Astrocyte (in vitro differentiated cells and primary cell): ENCODE measurements at regions not wholly inside any gene's neighbourhood (a gene's known extent, or its start where the extent isn't known, plus 50 kb on each side); places are given as distances from the start of the nearest gene placed in this dataset.

Experiments used
- DNase-seq: peaks from one replicate; pipeline ENCODE4 v3.0.0-alpha.2; 2010; ENCODE audit warnings: low read depth
- FAIRE-seq: peaks from 2 replicates; lab custom pipeline; 2011; peaks lifted over from hg19 to GRCh38; lab: Jason Lieb, UNC
- H2AFZ ChIP-seq: 2 replicates; pipeline ENCODE4 v1.6.0; 2012; ENCODE audit warnings: low read depth, low read length, inconsistent platforms
- H3K27ac ChIP-seq: 2 replicates; pipeline ENCODE4 v1.5.1; 2011; ENCODE audit warnings: low read depth, low read length, inconsistent platforms
- H3K27me3 ChIP-seq: 2 replicates; pipeline ENCODE4 v1.6.0; 2011; ENCODE audit warnings: low read length, inconsistent platforms; ENCODE audit not compliant: insufficient read depth
- H3K36me3 ChIP-seq: 2 replicates; pipeline ENCODE4 v1.5.1; 2011; ENCODE audit warnings: low read length, inconsistent platforms; ENCODE audit not compliant: insufficient read depth
- H3K4me1 ChIP-seq: 2 replicates; pipeline ENCODE4 v1.5.1; 2011; ENCODE audit warnings: low read length, inconsistent platforms; ENCODE audit not compliant: insufficient read depth
- H3K4me2 ChIP-seq: 2 replicates; pipeline ENCODE4 v1.6.0; 2012; ENCODE audit warnings: low read length, inconsistent platforms
- H3K4me3 ChIP-seq: 2 replicates; pipeline ENCODE4 v1.5.1; 2011; ENCODE audit warnings: low read depth, mild to moderate bottlenecking, low read length, inconsistent platforms; ENCODE audit not compliant: insufficient read depth
- H3K79me2 ChIP-seq: 2 replicates; pipeline ENCODE4 v1.6.0; 2012; ENCODE audit warnings: mild to moderate bottlenecking, low read length, inconsistent platforms; ENCODE audit not compliant: insufficient read depth
- H3K9ac ChIP-seq: 2 replicates; pipeline ENCODE4 v1.6.0; 2012; ENCODE audit warnings: mild to moderate bottlenecking, low read length, inconsistent platforms
- H3K9me3 ChIP-seq: 2 replicates; pipeline ENCODE4 v1.5.1; 2012; ENCODE audit warnings: low read depth, mild to moderate bottlenecking, low read length, inconsistent platforms; ENCODE audit not compliant: insufficient read depth
- H4K20me1 ChIP-seq: 2 replicates; pipeline ENCODE4 v1.6.0; 2012; ENCODE audit warnings: low read length, inconsistent platforms; ENCODE audit not compliant: insufficient read depth
- H3K27ac Mint-ChIP-seq: one replicate; pipeline ENCODE4 v1.8.0; 2021; ENCODE audit warnings: mild to moderate bottlenecking, mixed read lengths; ENCODE audit not compliant: unreplicated experiment
- H3K27me3 Mint-ChIP-seq: one replicate; pipeline ENCODE4 v1.8.0; 2021; ENCODE audit warnings: low read depth, mixed read lengths; ENCODE audit not compliant: unreplicated experiment
- H3K36me3 Mint-ChIP-seq: one replicate; pipeline ENCODE4 v1.8.0; 2021; ENCODE audit warnings: low read depth, mixed read lengths; ENCODE audit not compliant: unreplicated experiment
- H3K4me1 Mint-ChIP-seq: one replicate; pipeline ENCODE4 v1.8.0; 2021; ENCODE audit warnings: low read depth, mixed read lengths; ENCODE audit not compliant: unreplicated experiment
- H3K4me3 Mint-ChIP-seq: one replicate; pipeline ENCODE4 v1.8.0; 2021; ENCODE audit warnings: mild to moderate bottlenecking, moderate library complexity, mixed read lengths; ENCODE audit not compliant: unreplicated experiment
- H3K9me3 Mint-ChIP-seq: one replicate; pipeline ENCODE4 v1.8.0; 2021; ENCODE audit warnings: mild to moderate bottlenecking, mixed read lengths; ENCODE audit not compliant: unreplicated experiment
- EZH2 ChIP-seq: IDR thresholded peaks from 2 replicates; pipeline ENCODE4 v1.6.1; 2012; ENCODE audit warnings: mild to moderate bottlenecking, low read length, inconsistent platforms; ENCODE audit not compliant: insufficient read depth
- TF ChIP-seq, protein P1 (sequence below): IDR thresholded peaks from 2 replicates; pipeline ENCODE4 v1.5.1; 2011; ENCODE audit warnings: low read depth, mild to moderate bottlenecking, inconsistent platforms, low read length, moderate library complexity; ENCODE audit not compliant: insufficient read depth

DNA sequence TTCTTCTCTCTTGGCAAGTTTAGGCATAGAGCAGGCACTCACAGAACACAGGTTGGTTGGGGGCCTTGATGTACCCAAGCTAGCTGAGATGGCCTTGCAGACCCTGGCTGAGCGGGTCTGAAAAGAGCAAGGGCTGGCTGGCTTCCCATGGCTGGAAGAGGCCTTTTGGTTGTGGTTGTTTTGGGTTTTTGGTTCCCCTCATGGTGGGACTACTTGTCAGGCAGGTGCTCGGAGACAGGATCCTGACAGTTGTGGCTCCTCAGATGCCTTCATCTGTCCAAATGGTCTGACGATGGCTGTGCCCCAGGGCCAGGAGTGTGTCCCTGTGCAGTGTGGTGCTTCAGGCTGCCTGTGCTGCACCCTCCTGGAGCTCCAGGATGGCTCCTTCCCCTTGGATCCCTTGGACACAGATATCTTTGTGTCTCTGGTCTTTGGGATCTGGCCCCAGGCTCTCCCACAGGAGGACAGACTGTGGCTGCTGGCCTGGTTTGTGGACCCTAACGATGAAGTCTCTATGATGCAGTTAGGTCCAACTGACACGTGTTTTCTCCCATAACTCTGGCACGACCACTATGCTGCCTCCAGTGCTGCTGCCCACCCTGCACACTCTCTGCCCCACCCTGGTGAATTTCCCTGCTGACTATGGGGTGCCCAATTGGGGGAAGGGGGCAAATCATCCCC, 321.5 kb upstream of the ZNF32 start:
- Histone ChIP-seq H3K9me3 (no peaks in the 10 kb centered on the region), H4K20me1 (no peaks in the 10 kb centered on the region), H3K9ac (no peak overlapping the region), H2AFZ (no peak overlapping the region), H3K4me1 (no peaks in the 10 kb centered on the region), H3K4me3 (no peak overlapping the region), H3K4me2 (no peak overlapping the region), H3K27me3 (no peaks in the 10 kb centered on the region), H3K79me2 (no peaks in the 10 kb centered on the region), H3K27ac (no peak overlapping the region), H3K36me3 (no peaks in the 10 kb centered on the region)
- Mint-ChIP-seq H3K4me1 (peaks cover 2% of the 10 kb centered on the region), H3K36me3 (no peaks in the 10 kb centered on the region), H3K27me3 (peaks cover 25% of the 10 kb centered on the region), H3K27ac (no peak overlapping the region), H3K4me3 (no peak overlapping the region), H3K9me3 (peaks cover 2% of the 10 kb centered on the region)
- no peak for DNase-seq
- no peak for FAIRE-seq
- TF ChIP-seq, protein P1, sequence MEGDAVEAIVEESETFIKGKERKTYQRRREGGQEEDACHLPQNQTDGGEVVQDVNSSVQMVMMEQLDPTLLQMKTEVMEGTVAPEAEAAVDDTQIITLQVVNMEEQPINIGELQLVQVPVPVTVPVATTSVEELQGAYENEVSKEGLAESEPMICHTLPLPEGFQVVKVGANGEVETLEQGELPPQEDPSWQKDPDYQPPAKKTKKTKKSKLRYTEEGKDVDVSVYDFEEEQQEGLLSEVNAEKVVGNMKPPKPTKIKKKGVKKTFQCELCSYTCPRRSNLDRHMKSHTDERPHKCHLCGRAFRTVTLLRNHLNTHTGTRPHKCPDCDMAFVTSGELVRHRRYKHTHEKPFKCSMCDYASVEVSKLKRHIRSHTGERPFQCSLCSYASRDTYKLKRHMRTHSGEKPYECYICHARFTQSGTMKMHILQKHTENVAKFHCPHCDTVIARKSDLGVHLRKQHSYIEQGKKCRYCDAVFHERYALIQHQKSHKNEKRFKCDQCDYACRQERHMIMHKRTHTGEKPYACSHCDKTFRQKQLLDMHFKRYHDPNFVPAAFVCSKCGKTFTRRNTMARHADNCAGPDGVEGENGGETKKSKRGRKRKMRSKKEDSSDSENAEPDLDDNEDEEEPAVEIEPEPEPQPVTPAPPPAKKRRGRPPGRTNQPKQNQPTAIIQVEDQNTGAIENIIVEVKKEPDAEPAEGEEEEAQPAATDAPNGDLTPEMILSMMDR: no peak
- TF ChIP-seq EZH2: no peak

DNA sequence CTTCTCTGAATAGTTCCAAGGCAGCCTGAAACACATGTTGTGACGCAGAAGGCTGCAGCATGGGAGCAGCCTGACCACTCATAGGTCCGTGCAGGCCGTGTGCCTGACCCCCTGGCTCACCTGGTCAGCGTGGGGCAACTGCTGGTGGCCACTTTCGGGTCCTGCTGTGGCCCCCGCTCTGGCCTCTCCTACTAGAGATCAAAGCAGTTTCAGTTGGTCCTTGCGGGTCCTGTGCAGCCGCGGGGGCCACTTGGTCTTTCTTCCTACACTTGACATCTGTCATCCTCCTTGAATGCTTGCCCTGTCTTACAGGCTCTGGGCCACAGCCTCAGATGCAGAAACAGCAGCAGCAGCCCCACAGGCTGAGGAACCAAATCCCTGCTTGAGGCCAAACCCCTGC, 320.8 kb upstream of the ZNF32 start:
- DNase-seq (no peak), FAIRE-seq (no peak)
- H3K4me1 Mint-ChIP-seq: peaks cover 2% of the 10 kb centered on the region
- no peaks in the 10 kb centered on the region for H3K36me3 Mint-ChIP-seq
- Histone ChIP-seq H2AFZ (no peak overlapping the region), H3K4me1 (no peaks in the 10 kb centered on the region), H3K9ac (no peak overlapping the region), H3K9me3 (no peaks in the 10 kb centered on the region), H3K79me2 (no peaks in the 10 kb centered on the region), H3K27ac (no peak overlapping the region), H3K36me3 (no peaks in the 10 kb centered on the region), H4K20me1 (no peaks in the 10 kb centered on the region), H3K4me3 (no peak overlapping the region), H3K27me3 (no peaks in the 10 kb centered on the region), H3K4me2 (no peak overlapping the region)
- TF ChIP-seq, protein P1: no peak
- no peak for TF ChIP-seq EZH2
- peaks cover 28% of the 10 kb centered on the region for H3K27me3 Mint-ChIP-seq
- no peak overlapping the region for H3K27ac Mint-ChIP-seq
- no peak overlapping the region for H3K4me3 Mint-ChIP-seq
- H3K9me3 Mint-ChIP-seq: peaks cover 2% of the 10 kb centered on the region

DNA sequence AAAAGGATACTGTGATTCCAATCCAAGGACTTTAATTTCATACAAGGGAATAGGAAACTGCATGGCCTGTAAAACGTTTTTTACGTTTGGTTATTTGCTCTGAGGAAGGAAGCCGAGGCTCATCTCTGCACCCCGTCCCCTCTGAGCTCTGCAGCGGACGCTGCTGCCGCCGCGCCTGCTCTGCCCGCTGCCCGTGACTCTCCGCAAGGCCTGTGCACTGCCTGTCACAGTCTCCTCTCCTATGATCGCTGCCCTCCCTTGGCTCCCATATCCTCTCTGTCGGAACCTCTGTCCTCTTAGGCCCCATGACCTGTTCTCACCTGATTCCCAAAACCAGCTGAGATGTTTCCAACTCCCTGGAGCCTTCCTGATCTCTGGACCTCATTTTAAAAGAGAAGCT, 320.3 kb upstream of the ZNF32 start:
- H3K4me2 ChIP-seq: no peak overlapping the region
- no peaks in the 10 kb centered on the region for H3K36me3 ChIP-seq
- no peak for DNase-seq
- Mint-ChIP-seq H3K27me3 (peaks cover 33% of the 10 kb centered on the region), H3K27ac (no peak overlapping the region), H3K4me1 (peaks cover 2% of the 10 kb centered on the region), H3K9me3 (peaks cover 2% of the 10 kb centered on the region), H3K4me3 (no peak overlapping the region), H3K36me3 (no peaks in the 10 kb centered on the region)
- H3K9me3 ChIP-seq: no peaks in the 10 kb centered on the region
- no peak overlapping the region for H3K4me3 ChIP-seq
- no peaks in the 10 kb centered on the region for H4K20me1 ChIP-seq
- no peak for TF ChIP-seq EZH2
- TF ChIP-seq, protein P1: no peak
- H3K27me3 ChIP-seq: no peaks in the 10 kb centered on the region
- no peak overlapping the region for H2AFZ ChIP-seq
- no peak overlapping the region for H3K9ac ChIP-seq
- no peak for FAIRE-seq
- H3K4me1 ChIP-seq: no peaks in the 10 kb centered on the region
- H3K79me2 ChIP-seq: no peaks in the 10 kb centered on the region
- H3K27ac ChIP-seq: no peak overlapping the region
